ENCODE measurements at regions not wholly inside any gene's neighbourhood (a gene's known extent, or its start where the extent isn't known, plus 50 kb on each side); places are given as distances from the start of the nearest gene placed in this dataset.

- H3K4me1 ChIP-seq = no peaks in the 10 kb centered on the region
- H3K27me3 ChIP-seq (ENCODE audit: control insufficient read depth, insufficient read depth, low read length) = no peaks in the 10 kb centered on the region
- H3K36me3 ChIP-seq (ENCODE audit: control insufficient read depth, insufficient read depth, low read length) = no peaks in the 10 kb centered on the region
- H3K9ac ChIP-seq = no peak overlapping the region
- H2AFZ ChIP-seq = no peak overlapping the region
- H3K4me2 ChIP-seq (ENCODE audit: low read length) = no peak overlapping the region
- H3K27ac ChIP-seq = no peak overlapping the region
- no peaks in the 10 kb centered on the region for H3K9me3 ChIP-seq (ENCODE audit: control insufficient read depth, low read length)
- no peak overlapping the region for H3K4me3 ChIP-seq (ENCODE audit: low read depth, low read length)
- no peak for TF ChIP-seq CTCF (IDR thresholded peaks at IDR 0.05)
- H3K79me2 ChIP-seq = no peaks in the 10 kb centered on the region
These were observed 338.9 kb downstream of the AEBP2 start for GRCh38 chr12:19778172-19778571.

GRCh38 chr12:19778797-19779196 is 339.5 kb downstream of the AEBP2 start:
- Histone ChIP-seq H3K4me2 (ENCODE audit: low read length) (no peak overlapping the region), H3K27ac (no peak overlapping the region), H3K9me3 (ENCODE audit: control insufficient read depth, low read length) (no peaks in the 10 kb centered on the region), H3K36me3 (ENCODE audit: control insufficient read depth, insufficient read depth, low read length) (no peaks in the 10 kb centered on the region), H2AFZ (no peak overlapping the region), H3K4me3 (ENCODE audit: low read depth, low read length) (no peak overlapping the region), H3K27me3 (ENCODE audit: control insufficient read depth, insufficient read depth, low read length) (no peaks in the 10 kb centered on the region), H3K9ac (no peak overlapping the region), H3K4me1 (no peaks in the 10 kb centered on the region), H3K79me2 (no peaks in the 10 kb centered on the region)
- TF ChIP-seq CTCF (IDR thresholded peaks at IDR 0.05) = no peak

GRCh38 chr12:19779395-19780056 is 340.2 kb downstream of the AEBP2 start:
- no peaks in the 10 kb centered on the region for H3K9me3 ChIP-seq (ENCODE audit: control insufficient read depth, low read length)
- no peaks in the 10 kb centered on the region for H3K27me3 ChIP-seq (ENCODE audit: control insufficient read depth, insufficient read depth, low read length)
- no peak overlapping the region for H3K9ac ChIP-seq
- no peak overlapping the region for H2AFZ ChIP-seq
- no peak overlapping the region for H3K4me2 ChIP-seq (ENCODE audit: low read length)
- no peak overlapping the region for H3K4me3 ChIP-seq (ENCODE audit: low read depth, low read length)
- H3K4me1 ChIP-seq = no peaks in the 10 kb centered on the region
- H3K27ac ChIP-seq = no peak overlapping the region
- TF ChIP-seq CTCF (IDR thresholded peaks at IDR 0.05) = no peak
- H3K79me2 ChIP-seq = no peaks in the 10 kb centered on the region
- no peaks in the 10 kb centered on the region for H3K36me3 ChIP-seq (ENCODE audit: control insufficient read depth, insufficient read depth, low read length)

- H3K4me3 ChIP-seq (ENCODE audit: low read depth, low read length) = no peak overlapping the region
- H3K36me3 ChIP-seq (ENCODE audit: control insufficient read depth, insufficient read depth, low read length) = no peaks in the 10 kb centered on the region
- no peaks in the 10 kb centered on the region for H3K4me1 ChIP-seq
- H3K27me3 ChIP-seq (ENCODE audit: control insufficient read depth, insufficient read depth, low read length) = no peaks in the 10 kb centered on the region
- TF ChIP-seq CTCF (IDR thresholded peaks at IDR 0.05) = no peak
- no peak overlapping the region for H2AFZ ChIP-seq
- no peak overlapping the region for H3K27ac ChIP-seq
- H3K4me2 ChIP-seq (ENCODE audit: low read length) = no peak overlapping the region
- H3K79me2 ChIP-seq = no peaks in the 10 kb centered on the region
- no peak overlapping the region for H3K9ac ChIP-seq
- H3K9me3 ChIP-seq (ENCODE audit: control insufficient read depth, low read length) = no peaks in the 10 kb centered on the region
These were observed 341.2 kb downstream of the AEBP2 start for GRCh38 chr12:19780460-19780859.

Data from parathyroid adenoma (tissue), 2 donors.